Uterus (tissue), 2 donors: ENCODE measurements at regions not wholly inside any gene's neighbourhood (a gene's known extent, or its start where the extent isn't known, plus 50 kb on each side); places are given as distances from the start of the nearest gene placed in this dataset.

Experiments
- POLR2A ChIP-seq, 2 donors: fragments of 450-650 bp; IDR thresholded peaks; one replicate each; pipeline ENCODE4 v1.6.1; 2016; ENCODE audit warnings: antibody characterized with exemption in 2 of 2, mild to moderate bottlenecking in 1 of 2, moderate library complexity in 1 of 2
- TF ChIP-seq, protein P1 (sequence below), 4 experiments: fragments of 200-600 bp in 2 of 4; fragments of 450-650 bp in 2 of 4; sonication (generic) in 2 of 4; IDR thresholded peaks; one replicate each; pipeline ENCODE4 v1.5.1; 2016 to 2019; ENCODE audit warnings: antibody characterized with exemption in 4 of 4, mild to moderate bottlenecking in 2 of 4, moderate library complexity in 1 of 4

DNA sequence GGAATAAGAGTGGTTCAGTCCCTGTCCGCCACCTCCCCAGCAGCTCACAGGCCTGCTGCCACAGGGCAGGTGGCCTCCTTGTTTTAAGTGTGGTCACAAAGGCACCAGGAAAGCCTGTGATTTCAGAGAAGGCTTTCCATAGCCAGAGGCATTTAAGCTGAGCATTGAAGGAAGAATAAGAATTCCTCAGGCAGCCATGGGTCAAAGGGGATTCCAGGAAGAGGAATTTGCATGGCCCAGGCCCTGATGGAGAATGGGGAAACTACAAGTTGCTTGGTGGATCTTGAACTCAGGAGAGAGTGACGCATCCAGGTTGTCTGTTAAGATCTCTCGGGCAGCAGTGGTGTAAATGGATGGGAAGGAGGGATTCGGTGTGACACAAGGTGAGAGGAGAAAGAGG lies 66.7 kb downstream of the KLHDC7A start:
- no peak for TF ChIP-seq POLR2A (IDR thresholded peaks at IDR 0.05)
- TF ChIP-seq, protein P1, sequence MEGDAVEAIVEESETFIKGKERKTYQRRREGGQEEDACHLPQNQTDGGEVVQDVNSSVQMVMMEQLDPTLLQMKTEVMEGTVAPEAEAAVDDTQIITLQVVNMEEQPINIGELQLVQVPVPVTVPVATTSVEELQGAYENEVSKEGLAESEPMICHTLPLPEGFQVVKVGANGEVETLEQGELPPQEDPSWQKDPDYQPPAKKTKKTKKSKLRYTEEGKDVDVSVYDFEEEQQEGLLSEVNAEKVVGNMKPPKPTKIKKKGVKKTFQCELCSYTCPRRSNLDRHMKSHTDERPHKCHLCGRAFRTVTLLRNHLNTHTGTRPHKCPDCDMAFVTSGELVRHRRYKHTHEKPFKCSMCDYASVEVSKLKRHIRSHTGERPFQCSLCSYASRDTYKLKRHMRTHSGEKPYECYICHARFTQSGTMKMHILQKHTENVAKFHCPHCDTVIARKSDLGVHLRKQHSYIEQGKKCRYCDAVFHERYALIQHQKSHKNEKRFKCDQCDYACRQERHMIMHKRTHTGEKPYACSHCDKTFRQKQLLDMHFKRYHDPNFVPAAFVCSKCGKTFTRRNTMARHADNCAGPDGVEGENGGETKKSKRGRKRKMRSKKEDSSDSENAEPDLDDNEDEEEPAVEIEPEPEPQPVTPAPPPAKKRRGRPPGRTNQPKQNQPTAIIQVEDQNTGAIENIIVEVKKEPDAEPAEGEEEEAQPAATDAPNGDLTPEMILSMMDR (IDR thresholded peaks at IDR 0.05), result no peak
